ENCODE measurements at regions not wholly inside any gene's neighbourhood (a gene's known extent, or its start where the extent isn't known, plus 50 kb on each side); places are given as distances from the start of the nearest gene placed in this dataset.
"Not testable (repeated sequence)": the region's sequence is repeated elsewhere in the genome, so short reads cannot be mapped to it uniquely, and the experiment has no call there.

DNA sequence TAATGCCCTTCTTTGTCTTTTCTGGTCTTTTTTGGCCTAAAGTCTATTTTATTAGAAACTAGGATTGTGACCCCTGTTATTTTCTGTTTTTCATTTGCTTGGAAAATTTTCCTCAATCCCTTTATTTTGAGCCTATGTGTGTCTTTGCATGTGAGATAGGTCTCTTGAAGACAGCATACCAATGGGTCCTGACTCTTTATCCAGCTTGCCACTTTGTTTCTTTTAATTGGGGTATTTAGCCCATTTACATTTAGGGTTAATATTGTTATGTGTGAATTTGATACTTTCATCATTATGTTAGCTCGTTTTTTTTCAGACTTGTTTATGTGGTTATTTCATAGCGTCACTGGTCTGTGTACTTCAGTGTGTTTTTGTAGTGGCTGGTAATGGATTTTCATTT is 682.6 kb downstream of the JRKL start:
- in situ Hi-C loops (cut with HindIII; ENCODE audit: low pct_unique_long_range_greater_than_20kb, low sequenced_read_pairs), result no loop called here
- no peak for TF ChIP-seq JUND (IDR thresholded peaks at IDR 0.05; ENCODE audit: low read depth)
- no peak for DNase-seq (ENCODE audit: low read depth in 1 of 2, low spot score in 1 of 2)

DNA sequence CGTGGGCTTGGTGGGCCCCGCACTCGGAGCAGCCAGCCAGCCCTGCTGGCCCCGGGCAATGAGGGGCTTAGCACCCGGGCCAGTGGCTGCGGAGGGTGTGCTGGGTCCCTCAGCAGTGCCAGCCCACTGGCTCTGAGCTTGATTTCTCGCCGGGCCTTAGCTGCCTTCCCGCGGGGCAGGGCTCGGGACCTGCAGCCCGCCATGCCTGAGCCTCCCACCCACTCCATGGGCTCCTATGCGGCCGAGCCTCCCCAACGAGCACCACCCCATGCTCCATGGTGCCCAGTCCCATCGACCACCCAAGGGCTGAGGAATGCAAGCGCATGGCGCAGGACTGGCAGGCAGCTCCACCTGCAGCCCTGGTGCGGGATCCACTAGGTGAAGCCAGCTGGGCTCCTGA is 686.9 kb downstream of the JRKL start:
- in situ Hi-C loops (cut with HindIII; ENCODE audit: low pct_unique_long_range_greater_than_20kb, low sequenced_read_pairs); DNase-seq (ENCODE audit: low read depth in 1 of 2, low spot score in 1 of 2): not testable (repeated sequence)

- DNase-seq (ENCODE audit: low read depth in 1 of 2, low spot score in 1 of 2), result no peak
- no peak for TF ChIP-seq JUND (IDR thresholded peaks at IDR 0.05; ENCODE audit: low read depth)
- in situ Hi-C loops (cut with HindIII; ENCODE audit: low pct_unique_long_range_greater_than_20kb, low sequenced_read_pairs), result no loop called here
Observed at GRCh38 chr11:97078443-97078842, 688.6 kb downstream of the JRKL start.

DNA sequence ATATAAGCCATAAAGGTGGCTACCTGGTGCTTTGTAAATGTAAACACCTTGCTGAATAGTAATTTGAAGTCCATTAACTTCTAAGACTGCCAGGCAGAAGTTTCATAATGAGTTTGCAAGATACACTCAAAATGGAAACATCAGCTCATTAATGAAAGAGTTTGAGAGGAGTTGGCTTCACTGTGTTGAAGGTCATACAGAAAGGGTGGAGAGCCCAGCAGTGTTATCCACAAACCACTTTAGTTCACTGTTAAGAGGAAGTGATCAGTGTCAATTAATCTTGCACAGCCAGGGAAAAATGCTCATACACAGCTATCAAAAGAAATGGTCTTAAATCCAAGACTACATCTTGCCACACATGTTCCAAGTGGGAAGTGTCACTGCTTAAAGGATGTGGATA is 689.4 kb downstream of the JRKL start:
- no peak for DNase-seq (ENCODE audit: low read depth in 1 of 2, low spot score in 1 of 2)
- in situ Hi-C loops (cut with HindIII; ENCODE audit: low pct_unique_long_range_greater_than_20kb, low sequenced_read_pairs), result no loop called here

DNA sequence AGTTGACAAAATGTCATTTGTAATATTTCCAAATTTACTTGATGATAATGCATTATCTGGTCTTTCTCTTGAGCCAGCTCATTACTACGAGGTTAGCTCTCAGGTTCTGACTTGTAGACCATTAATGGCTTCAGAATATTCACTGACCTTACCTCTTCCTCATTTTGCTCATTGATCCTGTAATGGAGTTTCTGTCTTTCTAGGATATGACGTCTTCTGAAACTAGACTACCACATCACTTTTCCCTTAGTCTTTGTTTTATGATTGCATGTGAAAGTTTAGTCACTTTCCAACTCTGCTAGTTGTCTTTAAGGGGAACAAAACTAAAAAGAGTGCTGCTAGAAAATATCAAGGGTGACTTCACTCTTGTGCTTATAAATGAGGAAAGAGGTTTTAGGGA is 697.6 kb downstream of the JRKL start:
- no peak for TF ChIP-seq JUND (IDR thresholded peaks at IDR 0.05; ENCODE audit: low read depth)
- DNase-seq (ENCODE audit: low read depth in 1 of 2, low spot score in 1 of 2), result no peak
- in situ Hi-C loops (cut with HindIII; ENCODE audit: low pct_unique_long_range_greater_than_20kb, low sequenced_read_pairs), result no loop called here

More for the DNA sequence above, 689.4 kb downstream of the JRKL start:
- TF ChIP-seq JUND (IDR thresholded peaks at IDR 0.05; ENCODE audit: low read depth), result no peak

DNA sequence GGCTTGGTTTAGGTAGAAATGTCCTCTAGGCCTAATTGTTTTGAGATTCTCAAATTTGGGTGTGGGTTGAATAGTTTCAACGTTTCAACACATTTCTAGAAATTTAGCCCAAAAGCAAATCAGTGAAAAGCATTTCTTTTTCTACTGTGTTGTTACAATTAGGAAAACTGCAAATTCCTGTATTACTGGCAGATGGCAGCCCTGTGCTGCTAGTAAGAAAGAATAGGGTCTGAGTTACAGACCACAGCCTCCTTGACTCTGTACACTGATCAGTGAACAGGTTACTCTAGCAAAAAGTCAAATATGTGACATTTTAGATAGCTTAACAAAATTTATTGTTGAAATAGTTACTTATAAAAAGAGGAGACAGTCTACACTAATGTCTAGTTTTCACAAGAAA is 703.0 kb downstream of the JRKL start:
- no peak for DNase-seq (ENCODE audit: low read depth in 1 of 2, low spot score in 1 of 2)
- in situ Hi-C loops (cut with HindIII; ENCODE audit: low pct_unique_long_range_greater_than_20kb, low sequenced_read_pairs), result no loop called here
- no peak for TF ChIP-seq JUND (IDR thresholded peaks at IDR 0.05; ENCODE audit: low read depth)

- DNase-seq (ENCODE audit: low read depth in 1 of 2, low spot score in 1 of 2); in situ Hi-C loops (cut with HindIII; ENCODE audit: low pct_unique_long_range_greater_than_20kb, low sequenced_read_pairs): not testable (repeated sequence)
Observed at GRCh38 chr11:97102180-97102579, 712.4 kb downstream of the JRKL start.

DNA sequence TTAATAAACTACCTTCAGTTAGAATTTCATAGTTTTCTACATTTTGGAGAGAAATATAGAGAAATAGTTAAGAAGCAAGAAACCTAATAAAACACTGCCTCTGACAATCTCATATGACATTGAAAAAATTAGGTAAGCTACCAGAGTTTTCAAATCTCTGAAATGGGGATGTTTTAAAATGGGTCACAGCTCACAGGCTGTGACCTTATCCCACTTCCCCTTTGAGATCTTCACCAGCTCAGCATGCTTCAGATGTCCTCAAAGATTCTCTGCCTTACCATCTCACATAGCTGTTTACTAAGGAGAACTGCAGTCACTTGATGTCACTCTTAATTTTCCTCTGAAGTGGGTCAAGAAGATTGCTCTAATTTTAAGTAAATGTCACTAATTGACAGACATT is 717.8 kb downstream of the JRKL start:
- TF ChIP-seq JUND (IDR thresholded peaks at IDR 0.05; ENCODE audit: low read depth), result no peak
- DNase-seq (ENCODE audit: low read depth in 1 of 2, low spot score in 1 of 2), result no peak
- in situ Hi-C loops (cut with HindIII; ENCODE audit: low pct_unique_long_range_greater_than_20kb, low sequenced_read_pairs), result no loop called here

- DNase-seq (ENCODE audit: low read depth in 1 of 2, low spot score in 1 of 2), result no peak
- no peak for TF ChIP-seq JUND (IDR thresholded peaks at IDR 0.05; ENCODE audit: low read depth)
- in situ Hi-C loops (cut with HindIII; ENCODE audit: low pct_unique_long_range_greater_than_20kb, low sequenced_read_pairs), result no loop called here
Observed at GRCh38 chr11:97109078-97109477, 719.3 kb downstream of the JRKL start.

DNA sequence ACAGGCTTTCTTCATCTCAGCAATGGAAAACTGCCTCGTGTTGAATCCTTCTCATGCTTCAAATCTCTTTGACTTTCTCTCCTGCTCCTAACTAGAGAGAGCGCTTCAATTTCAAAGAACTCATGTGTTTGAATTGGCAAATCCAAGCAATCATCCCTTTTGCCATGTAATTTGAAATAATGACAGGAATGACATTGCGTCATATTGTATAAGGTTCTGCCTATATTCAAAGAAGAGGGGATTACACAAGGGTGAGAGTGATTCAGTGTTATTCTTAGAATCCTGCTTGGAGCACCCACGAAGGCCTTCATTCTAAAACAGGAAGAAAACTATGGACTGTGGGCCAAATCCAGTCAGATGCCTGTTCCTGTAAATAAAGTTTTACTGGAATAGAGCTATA is 720.6 kb downstream of the JRKL start:
- in situ Hi-C loops (cut with HindIII; ENCODE audit: low pct_unique_long_range_greater_than_20kb, low sequenced_read_pairs), result no loop called here
- DNase-seq (ENCODE audit: low read depth in 1 of 2, low spot score in 1 of 2), result no peak
- no peak for TF ChIP-seq JUND (IDR thresholded peaks at IDR 0.05; ENCODE audit: low read depth)

DNA sequence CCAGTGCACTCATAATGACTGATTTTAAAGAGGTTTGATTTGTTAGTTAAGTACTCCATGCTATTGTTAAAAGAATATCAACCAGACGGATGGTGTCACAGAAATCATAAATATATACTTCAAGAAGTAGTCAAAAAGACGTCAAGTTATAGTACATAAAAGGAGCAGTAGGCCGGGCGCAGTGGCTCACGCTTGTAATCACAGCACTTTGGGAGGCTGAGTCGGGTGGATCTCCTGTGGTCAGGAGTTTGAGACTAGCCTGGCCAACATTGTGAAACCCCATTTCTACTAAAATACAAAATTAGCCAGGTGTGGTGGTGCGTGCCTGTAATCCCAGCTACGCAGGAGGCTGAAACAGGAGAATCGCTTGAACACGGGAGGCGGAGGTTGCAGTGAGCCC is 721.7 kb downstream of the JRKL start:
- no peak for TF ChIP-seq JUND (IDR thresholded peaks at IDR 0.05; ENCODE audit: low read depth)
- in situ Hi-C loops (cut with HindIII; ENCODE audit: low pct_unique_long_range_greater_than_20kb, low sequenced_read_pairs), result no loop called here
- DNase-seq (ENCODE audit: low read depth in 1 of 2, low spot score in 1 of 2), result no peak

- DNase-seq (ENCODE audit: low read depth in 1 of 2, low spot score in 1 of 2), result no peak
- TF ChIP-seq JUND (IDR thresholded peaks at IDR 0.05; ENCODE audit: low read depth), result no peak
- in situ Hi-C loops (cut with HindIII; ENCODE audit: low pct_unique_long_range_greater_than_20kb, low sequenced_read_pairs), result no loop called here
Observed at GRCh38 chr11:97118614-97119200, 728.9 kb downstream of the JRKL start.

- no peak for DNase-seq (ENCODE audit: low read depth in 1 of 2, low spot score in 1 of 2)
- in situ Hi-C loops (cut with HindIII; ENCODE audit: low pct_unique_long_range_greater_than_20kb, low sequenced_read_pairs), result no loop called here
- no peak for TF ChIP-seq JUND (IDR thresholded peaks at IDR 0.05; ENCODE audit: low read depth)
Observed at GRCh38 chr11:97123237-97123636, 733.4 kb downstream of the JRKL start.

GRCh38 chr11:97136067-97136466 is 746.3 kb downstream of the JRKL start:
- TF ChIP-seq JUND (IDR thresholded peaks at IDR 0.05; ENCODE audit: low read depth), result no peak
- in situ Hi-C loops (cut with HindIII; ENCODE audit: low pct_unique_long_range_greater_than_20kb, low sequenced_read_pairs), result no loop called here
- DNase-seq (ENCODE audit: low read depth in 1 of 2, low spot score in 1 of 2), result no peak

All from T47D (cell line).